HEK293T (cell line): ENCODE measurements at regions not wholly inside any gene's neighbourhood (a gene's known extent, or its start where the extent isn't known, plus 50 kb on each side); places are given as distances from the start of the nearest gene placed in this dataset.
"Not testable (repeated sequence)": the region's sequence is repeated elsewhere in the genome, so short reads cannot be mapped to it uniquely, and the experiment has no call there.

Experiments used
- ARNT ChIP-seq: fragments of 450-650 bp; IDR thresholded peaks from 2 replicates; pipeline ENCODE4 v1.6.1; 2017; ENCODE audit warnings: mild to moderate bottlenecking
- BHLHE40 ChIP-seq: fragments of 450-650 bp; IDR thresholded peaks from 2 replicates; pipeline ENCODE4 v1.6.1; 2016; ENCODE audit warnings: mild to moderate bottlenecking, moderate library complexity, borderline replicate concordance
- FOXM1 ChIP-seq: fragments of 450-650 bp; IDR thresholded peaks from 2 replicates; pipeline ENCODE4 v1.6.1; 2017; ENCODE audit warnings: mild to moderate bottlenecking, borderline replicate concordance
- TARDBP ChIP-seq: fragments of 450-650 bp; IDR thresholded peaks from 2 replicates; pipeline ENCODE4 v1.6.1; 2016
- ZNF384 ChIP-seq: fragments of 450-650 bp; IDR thresholded peaks from 2 replicates; pipeline ENCODE4 v1.6.1; 2016

DNA sequence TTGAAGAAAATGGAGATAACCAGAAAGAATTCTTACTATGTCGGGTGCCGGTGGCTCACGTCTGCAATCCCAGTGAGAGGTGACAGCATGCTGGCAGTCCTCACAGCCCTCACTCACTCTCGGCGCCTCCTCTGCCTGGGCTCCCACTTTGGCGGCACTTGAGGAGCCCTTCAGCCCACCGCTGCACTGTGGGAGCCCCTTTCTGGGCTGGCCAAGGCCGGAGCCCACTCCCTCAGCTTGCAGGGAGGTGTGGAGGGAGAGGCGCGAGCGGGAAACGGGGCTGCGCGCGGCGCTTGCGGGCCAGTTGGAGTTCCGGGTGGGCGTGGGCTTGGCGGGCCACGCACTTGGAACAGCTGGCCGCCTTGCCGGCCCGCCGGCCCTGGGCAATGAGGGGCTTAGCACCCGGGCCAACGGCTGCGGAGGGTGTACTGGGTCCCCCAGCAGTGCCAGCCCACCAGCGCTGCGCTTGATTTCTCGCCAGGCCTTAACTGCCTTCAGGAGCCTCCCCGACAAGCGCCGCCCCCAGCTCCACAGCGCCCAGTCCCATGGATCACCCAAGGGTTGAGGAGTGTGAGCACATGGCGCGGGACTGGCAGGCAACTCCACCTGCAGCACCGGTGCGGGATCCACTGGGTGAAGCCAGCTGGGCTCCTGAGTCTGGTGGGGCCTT, 1672.5 kb upstream of the B3GALT2 start:
- TF ChIP-seq ZNF384, FOXM1, TARDBP, BHLHE40, ARNT: not testable (repeated sequence)
